ENCODE measurements at regions not wholly inside any gene's neighbourhood (a gene's known extent, or its start where the extent isn't known, plus 50 kb on each side); places are given as distances from the start of the nearest gene placed in this dataset.
"Not testable (repeated sequence)": the region's sequence is repeated elsewhere in the genome, so short reads cannot be mapped to it uniquely, and the experiment has no call there.

GRCh38 chr1:183737916-183738315 is 67.0 kb upstream of the RGL1 start:
- TF ChIP-seq CTCF, POLR2A (IDR thresholded peaks at IDR 0.05): not testable (repeated sequence)

Data from ovary (tissue), 3 donors.